NB4 (cell line): ENCODE measurements at regions not wholly inside any gene's neighbourhood (a gene's known extent, or its start where the extent isn't known, plus 50 kb on each side); places are given as distances from the start of the nearest gene placed in this dataset.

Experiments used
- CTCF ChIP-seq: IDR thresholded peaks from one replicate; pipeline ENCODE4 v1.5.1; 2012; ENCODE audit warnings: low read depth, low read length
- MAX ChIP-seq: IDR thresholded peaks from 2 replicates; pipeline ENCODE4 v1.6.1; 2011; ENCODE audit warnings: low read depth, low read length
- MYC ChIP-seq: IDR thresholded peaks from 2 replicates; pipeline ENCODE4 v1.6.1; 2011; ENCODE audit warnings: low read depth, low read length
- POLR2A ChIP-seq: IDR thresholded peaks from 2 replicates; pipeline ENCODE4 v1.6.1; 2011; ENCODE audit warnings: mild to moderate bottlenecking; ENCODE audit not compliant: insufficient read length; ENCODE audit errors: extremely low read depth

- TF ChIP-seq CTCF (no peak), MAX (no peak), POLR2A (no peak), MYC (no peak)
Observed at GRCh38 chr11:11074686-11075335, 217.0 kb upstream of the ZBED5 start.
